ENCODE measurements at regions not wholly inside any gene's neighbourhood (a gene's known extent, or its start where the extent isn't known, plus 50 kb on each side); places are given as distances from the start of the nearest gene placed in this dataset.
"Not testable (repeated sequence)": the region's sequence is repeated elsewhere in the genome, so short reads cannot be mapped to it uniquely, and the experiment has no call there.

GRCh38 chr4:3605491-3605890, 73.3 kb upstream of the LRPAP1 start:
- no peak overlapping the region for H2AFZ ChIP-seq
- no peaks in the 10 kb centered on the region for H3K9me2 ChIP-seq (replicated peaks; ENCODE audit: insufficient read depth)
- WGBS (ENCODE audit: low lambda C conversion rate, missing lambda C conversion rate), result 93% methylated on average over 14 of the region's 14 CpGs

DNA sequence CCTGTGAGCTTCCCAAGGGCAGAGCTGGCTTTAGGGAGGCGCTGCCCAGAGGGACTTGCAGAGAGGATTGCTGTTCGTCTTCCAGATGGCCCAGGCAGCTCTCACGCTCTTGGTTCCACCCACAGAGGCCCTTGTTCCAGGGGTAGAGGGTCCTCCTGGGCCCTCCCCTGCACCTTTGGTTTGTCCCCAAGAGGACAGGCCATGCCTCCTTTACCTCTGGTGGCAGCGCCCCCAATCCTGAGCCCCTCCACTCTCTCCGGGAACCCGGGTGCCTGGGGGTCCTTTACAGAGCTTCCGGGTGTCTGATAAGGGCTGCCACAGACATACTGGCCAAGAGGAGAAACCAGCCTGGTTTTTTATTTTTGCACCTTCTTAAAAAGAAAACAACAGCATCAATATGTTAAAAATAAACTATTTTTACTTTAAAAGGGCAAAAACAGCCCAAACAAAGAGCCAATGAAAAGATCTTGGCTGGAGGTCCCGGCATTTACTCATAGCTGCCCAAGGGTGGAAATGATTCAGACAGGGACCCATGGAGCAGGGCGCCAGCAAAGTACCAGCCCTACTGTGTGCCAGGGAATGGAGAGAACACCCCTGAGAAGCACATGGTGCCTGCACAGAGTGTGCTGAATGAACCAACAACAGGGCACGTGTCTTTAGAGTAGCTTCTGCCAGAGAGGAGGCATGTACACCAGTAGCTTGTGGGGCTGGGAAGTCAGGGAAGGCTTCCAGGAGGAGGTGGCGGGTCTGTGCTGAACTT, 70.8 kb upstream of the LRPAP1 start:
- H3K27me3 ChIP-seq; H3K9me2 ChIP-seq (replicated peaks; ENCODE audit: insufficient read depth); H3K36me3 ChIP-seq (replicated peaks; ENCODE audit: insufficient read depth, low read depth); DNase-seq (ENCODE audit: low spot score); H4K20me1 ChIP-seq (ENCODE audit: insufficient read depth, poor library complexity, severe bottlenecking); H3K4me1 ChIP-seq (ENCODE audit: insufficient read depth); H3K4me3 ChIP-seq; H3K9me3 ChIP-seq (ENCODE audit: low read depth); H3K27ac ChIP-seq; H2AFZ ChIP-seq; H3K79me2 ChIP-seq; H3K4me2 ChIP-seq: not testable (repeated sequence)
- WGBS (ENCODE audit: low lambda C conversion rate, missing lambda C conversion rate), result 85% methylated on average over 11 of the region's 11 CpGs

More at GRCh38 chr4:3605491-3605890, 73.3 kb upstream of the LRPAP1 start:
- Histone ChIP-seq H3K4me1 (ENCODE audit: insufficient read depth) (no peaks in the 10 kb centered on the region), H3K9me3 (ENCODE audit: low read depth) (no peaks in the 10 kb centered on the region), H3K36me3 (replicated peaks; ENCODE audit: insufficient read depth, low read depth) (no peaks in the 10 kb centered on the region), H3K27me3 (no peaks in the 10 kb centered on the region), H3K4me2 (no peak overlapping the region), H3K79me2 (no peaks in the 10 kb centered on the region), H4K20me1 (ENCODE audit: insufficient read depth, poor library complexity, severe bottlenecking) (no peaks in the 10 kb centered on the region), H3K27ac (no peak overlapping the region), H3K4me3 (no peak overlapping the region)
- no peak for DNase-seq (ENCODE audit: low spot score)
- TF ChIP-seq EZH2phosphoT487 (IDR thresholded peaks at IDR 0.05; ENCODE audit: low read depth, severe bottlenecking, unreplicated experiment) (no peak), CTCF (IDR thresholded peaks at IDR 0.05; ENCODE audit: poor library complexity) (no peak), EZH2 (IDR thresholded peaks at IDR 0.05; ENCODE audit: borderline replicate concordance) (no peak)

GRCh38 chr4:3601992-3602391, 69.8 kb upstream of the LRPAP1 start:
- WGBS (ENCODE audit: low lambda C conversion rate, missing lambda C conversion rate), result 76% methylated on average over 3 of the region's 3 CpGs
- TF ChIP-seq EZH2 (IDR thresholded peaks at IDR 0.05; ENCODE audit: borderline replicate concordance), result no peak
- no peak for TF ChIP-seq EZH2phosphoT487 (IDR thresholded peaks at IDR 0.05; ENCODE audit: low read depth, severe bottlenecking, unreplicated experiment)
- no peak for TF ChIP-seq CTCF (IDR thresholded peaks at IDR 0.05; ENCODE audit: poor library complexity)

GRCh38 chr4:3601108-3601690, 69.0 kb upstream of the LRPAP1 start:
- not testable (repeated sequence) for H3K4me2 ChIP-seq; H3K27ac ChIP-seq; H4K20me1 ChIP-seq (ENCODE audit: insufficient read depth, poor library complexity, severe bottlenecking); H3K9me2 ChIP-seq (replicated peaks; ENCODE audit: insufficient read depth); H3K4me1 ChIP-seq (ENCODE audit: insufficient read depth); H3K4me3 ChIP-seq; H2AFZ ChIP-seq; H3K9me3 ChIP-seq (ENCODE audit: low read depth); H3K27me3 ChIP-seq; H3K79me2 ChIP-seq; DNase-seq (ENCODE audit: low spot score); H3K36me3 ChIP-seq (replicated peaks; ENCODE audit: insufficient read depth, low read depth)
- WGBS (ENCODE audit: low lambda C conversion rate, missing lambda C conversion rate), result 91% methylated on average over 12 of the region's 12 CpGs

More at GRCh38 chr4:3601992-3602391, 69.8 kb upstream of the LRPAP1 start:
- Histone ChIP-seq H3K27me3 (no peaks in the 10 kb centered on the region), H3K4me2 (no peak overlapping the region), H3K9me3 (ENCODE audit: low read depth) (no peaks in the 10 kb centered on the region), H4K20me1 (ENCODE audit: insufficient read depth, poor library complexity, severe bottlenecking) (no peaks in the 10 kb centered on the region), H3K9me2 (replicated peaks; ENCODE audit: insufficient read depth) (no peaks in the 10 kb centered on the region), H3K4me3 (no peak overlapping the region), H3K27ac (no peak overlapping the region), H3K4me1 (ENCODE audit: insufficient read depth) (no peaks in the 10 kb centered on the region), H3K79me2 (no peaks in the 10 kb centered on the region), H2AFZ (no peak overlapping the region), H3K36me3 (replicated peaks; ENCODE audit: insufficient read depth, low read depth) (no peaks in the 10 kb centered on the region)
- no peak for DNase-seq (ENCODE audit: low spot score)

Data from hepatocyte (in vitro differentiated cells).